ENCODE measurements at regions not wholly inside any gene's neighbourhood (a gene's known extent, or its start where the extent isn't known, plus 50 kb on each side); places are given as distances from the start of the nearest gene placed in this dataset.

GRCh38 chr2:145849466-145849865 lies 1329.5 kb upstream of the ZEB2 start:
- intact Hi-C loops (cut with DNase I, micrococcal nuclease), result no loop called here
- no peaks in the 10 kb centered on the region for H3K9me3 ChIP-seq (ENCODE audit: control insufficient read depth in 1 of 2, insufficient read depth in 1 of 2, low read length in 2 of 2)
- Mint-ChIP-seq H3K27ac (no peak overlapping the region), H3K4me3 (no peak overlapping the region), H3K27me3 (no peaks in the 10 kb centered on the region), H3K9me3 (no peaks in the 10 kb centered on the region), H3K36me3 (ENCODE audit: low read depth) (no peaks in the 10 kb centered on the region), H3K4me1 (ENCODE audit: low read depth) (no peaks in the 10 kb centered on the region)
- CTCF ChIA-PET, result no interaction called here
- no peaks in the 10 kb centered on the region for H3K4me1 ChIP-seq (ENCODE audit: insufficient read depth, low read length)
- ATAC-seq (ENCODE audit: poor library complexity), result no peak
- no peak overlapping the region for H3K4me3 ChIP-seq (ENCODE audit: low read length)
- no peak for DNase-seq
- POLR2A ChIA-PET, result no interaction called here
- H3K27ac ChIP-seq (ENCODE audit: low read depth in 1 of 2, low read length in 2 of 2), result no peak overlapping the region
- no peaks in the 10 kb centered on the region for H3K36me3 ChIP-seq (ENCODE audit: insufficient read depth, low read length)
- TF ChIP-seq CTCF (IDR thresholded peaks at IDR 0.05), result no peak
- H3K27me3 ChIP-seq (ENCODE audit: control insufficient read depth in 1 of 2, insufficient read depth in 2 of 2, low read length in 2 of 2), result no peaks in the 10 kb centered on the region

GRCh38 chr2:145846982-145847381 lies 1327.1 kb upstream of the ZEB2 start:
- Histone ChIP-seq H3K9me3 (ENCODE audit: control insufficient read depth in 1 of 2, insufficient read depth in 1 of 2, low read length in 2 of 2) (no peaks in the 10 kb centered on the region), H3K4me3 (ENCODE audit: low read length) (no peak overlapping the region), H3K27me3 (ENCODE audit: control insufficient read depth in 1 of 2, insufficient read depth in 2 of 2, low read length in 2 of 2) (no peaks in the 10 kb centered on the region), H3K4me1 (ENCODE audit: insufficient read depth, low read length) (no peaks in the 10 kb centered on the region), H3K27ac (ENCODE audit: low read depth in 1 of 2, low read length in 2 of 2) (no peak overlapping the region), H3K36me3 (ENCODE audit: insufficient read depth, low read length) (no peaks in the 10 kb centered on the region)
- DNase-seq (no peak), ATAC-seq (ENCODE audit: poor library complexity) (no peak)
- intact Hi-C loops (cut with DNase I, micrococcal nuclease), result no loop called here
- no peaks in the 10 kb centered on the region for H3K36me3 Mint-ChIP-seq (ENCODE audit: low read depth)
- no peak overlapping the region for H3K27ac Mint-ChIP-seq
- no peaks in the 10 kb centered on the region for H3K27me3 Mint-ChIP-seq
- POLR2A ChIA-PET, result no interaction called here
- no peaks in the 10 kb centered on the region for H3K9me3 Mint-ChIP-seq
- CTCF ChIA-PET, result no interaction called here
- TF ChIP-seq CTCF (IDR thresholded peaks at IDR 0.05), result no peak
- no peak overlapping the region for H3K4me3 Mint-ChIP-seq
- no peaks in the 10 kb centered on the region for H3K4me1 Mint-ChIP-seq (ENCODE audit: low read depth)

GRCh38 chr2:145845923-145846322 lies 1326.0 kb upstream of the ZEB2 start:
- Histone ChIP-seq H3K27me3 (ENCODE audit: control insufficient read depth in 1 of 2, insufficient read depth in 2 of 2, low read length in 2 of 2) (no peaks in the 10 kb centered on the region), H3K4me3 (ENCODE audit: low read length) (no peak overlapping the region), H3K36me3 (ENCODE audit: insufficient read depth, low read length) (no peaks in the 10 kb centered on the region), H3K27ac (ENCODE audit: low read depth in 1 of 2, low read length in 2 of 2) (no peak overlapping the region), H3K4me1 (ENCODE audit: insufficient read depth, low read length) (no peaks in the 10 kb centered on the region), H3K9me3 (ENCODE audit: control insufficient read depth in 1 of 2, insufficient read depth in 1 of 2, low read length in 2 of 2) (no peaks in the 10 kb centered on the region)
- no peak for TF ChIP-seq CTCF (IDR thresholded peaks at IDR 0.05)
- no peaks in the 10 kb centered on the region for H3K4me1 Mint-ChIP-seq (ENCODE audit: low read depth)
- ChIA-PET CTCF (no interaction called here), POLR2A (no interaction called here)
- ATAC-seq (ENCODE audit: poor library complexity) (no peak), DNase-seq (no peak)
- no peaks in the 10 kb centered on the region for H3K27me3 Mint-ChIP-seq
- no peaks in the 10 kb centered on the region for H3K9me3 Mint-ChIP-seq
- intact Hi-C loops (cut with DNase I, micrococcal nuclease), result no loop called here
- no peak overlapping the region for H3K4me3 Mint-ChIP-seq
- no peak overlapping the region for H3K27ac Mint-ChIP-seq
- H3K36me3 Mint-ChIP-seq (ENCODE audit: low read depth), result no peaks in the 10 kb centered on the region
